Erythroblast (primary cell): ENCODE measurements at regions not wholly inside any gene's neighbourhood (a gene's known extent, or its start where the extent isn't known, plus 50 kb on each side); places are given as distances from the start of the nearest gene placed in this dataset.
"Not testable (repeated sequence)": the region's sequence is repeated elsewhere in the genome, so short reads cannot be mapped to it uniquely, and the experiment has no call there.

Source experiments
- DNase-seq, 2 experiments: peaks; one replicate each; lab custom pipeline; 2025; lab: John Stamatoyannopoulos, UW
- GATA1 ChIP-seq: IDR thresholded peaks from 2 replicates; pipeline ENCODE4 v1.6.1; 2011; ENCODE audit warnings: low read depth, mild to moderate bottlenecking, control low read depth, low read length, moderate library complexity
- POLR2A ChIP-seq: IDR thresholded peaks from 2 replicates; pipeline ENCODE4 v1.6.1; 2011; ENCODE audit warnings: mild to moderate bottlenecking, low read length

GRCh38 chr13:112158961-112159360, 92.0 kb downstream of the SOX1 start:
- TF ChIP-seq GATA1 (no peak), POLR2A (no peak)
- no peak for DNase-seq

GRCh38 chr13:112159575-112160547, 92.9 kb downstream of the SOX1 start:
- TF ChIP-seq POLR2A: no peak
- TF ChIP-seq GATA1: no peak

GRCh38 chr13:112160558-112160957, 93.6 kb downstream of the SOX1 start:
- no peak for DNase-seq
- TF ChIP-seq POLR2A (no peak), GATA1 (no peak)

More at GRCh38 chr13:112159575-112160547, 92.9 kb downstream of the SOX1 start:
- no peak for DNase-seq

- TF ChIP-seq GATA1 (no peak), POLR2A (no peak)
- DNase-seq: no peak
Measured at GRCh38 chr13:112161521-112162301, 94.8 kb downstream of the SOX1 start.

- DNase-seq: not testable (repeated sequence)
Measured at GRCh38 chr13:112163691-112164660, 97.0 kb downstream of the SOX1 start.

GRCh38 chr13:112165712-112166111, 98.8 kb downstream of the SOX1 start:
- DNase-seq: no peak
- TF ChIP-seq POLR2A (no peak), GATA1 (no peak)

- no peak for DNase-seq
Measured at GRCh38 chr13:112168761-112169160, 101.8 kb downstream of the SOX1 start.

GRCh38 chr13:112169941-112170822, 103.2 kb downstream of the SOX1 start:
- DNase-seq: no peak
- TF ChIP-seq POLR2A: no peak
- TF ChIP-seq GATA1: no peak

More at GRCh38 chr13:112168761-112169160, 101.8 kb downstream of the SOX1 start:
- no peak for TF ChIP-seq POLR2A
- TF ChIP-seq GATA1: no peak

GRCh38 chr13:112170823-112171569, 104.0 kb downstream of the SOX1 start:
- no peak for DNase-seq
- TF ChIP-seq POLR2A (no peak), GATA1 (no peak)

GRCh38 chr13:112171570-112171965, 104.6 kb downstream of the SOX1 start:
- DNase-seq: no peak
- no peak for TF ChIP-seq POLR2A
- no peak for TF ChIP-seq GATA1

GRCh38 chr13:112172017-112172416, 105.1 kb downstream of the SOX1 start:
- no peak for TF ChIP-seq GATA1
- no peak for TF ChIP-seq POLR2A
- DNase-seq: no peak
